ENCODE measurements at regions not wholly inside any gene's neighbourhood (a gene's known extent, or its start where the extent isn't known, plus 50 kb on each side); places are given as distances from the start of the nearest gene placed in this dataset.
"Not testable (repeated sequence)": the region's sequence is repeated elsewhere in the genome, so short reads cannot be mapped to it uniquely, and the experiment has no call there.

DNA sequence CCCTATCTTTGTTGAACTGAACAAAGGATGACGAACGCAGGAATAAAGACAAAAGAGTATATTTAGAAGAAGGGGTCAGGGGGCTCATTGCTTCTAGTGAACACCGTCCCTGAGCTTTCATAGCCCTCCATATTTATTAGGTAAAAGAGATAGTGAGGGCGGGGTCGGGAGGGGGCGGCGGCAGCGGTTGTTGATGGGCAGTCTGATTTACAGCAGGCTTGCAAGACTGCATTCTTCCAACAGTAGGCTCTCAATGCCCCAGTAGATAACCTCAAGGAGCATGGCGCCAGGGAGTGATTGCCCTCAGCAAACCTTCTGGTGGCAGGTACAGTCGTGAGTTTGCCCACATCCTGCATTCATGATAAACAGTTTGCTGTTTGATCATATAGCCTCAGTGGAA lies 563.3 kb upstream of the SYNCRIP start:
- no peak for DNase-seq

DNA sequence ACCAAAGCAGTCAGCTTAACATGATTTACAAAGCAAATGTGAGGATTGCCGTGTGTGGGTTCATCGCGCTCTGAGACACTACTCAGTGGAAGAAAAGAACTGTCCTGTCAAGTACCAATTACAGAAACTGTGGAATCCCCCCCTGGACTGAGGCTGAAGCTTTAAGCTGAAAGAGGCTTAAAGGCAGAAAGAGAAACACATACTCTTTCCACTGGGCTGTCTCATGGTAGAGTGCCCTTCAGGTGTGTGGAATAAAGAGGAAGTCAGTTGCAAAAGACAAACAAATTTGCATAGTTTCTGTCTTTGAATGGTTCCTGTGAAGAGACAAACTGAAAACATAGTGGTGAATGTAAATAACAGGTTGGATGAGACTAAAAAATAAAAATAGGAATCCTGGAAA lies 560.4 kb upstream of the SYNCRIP start:
- DNase-seq, result no peak

- no peak for DNase-seq
Observed at GRCh38 chr6:86193821-86194220, 551.1 kb upstream of the SYNCRIP start.

DNA sequence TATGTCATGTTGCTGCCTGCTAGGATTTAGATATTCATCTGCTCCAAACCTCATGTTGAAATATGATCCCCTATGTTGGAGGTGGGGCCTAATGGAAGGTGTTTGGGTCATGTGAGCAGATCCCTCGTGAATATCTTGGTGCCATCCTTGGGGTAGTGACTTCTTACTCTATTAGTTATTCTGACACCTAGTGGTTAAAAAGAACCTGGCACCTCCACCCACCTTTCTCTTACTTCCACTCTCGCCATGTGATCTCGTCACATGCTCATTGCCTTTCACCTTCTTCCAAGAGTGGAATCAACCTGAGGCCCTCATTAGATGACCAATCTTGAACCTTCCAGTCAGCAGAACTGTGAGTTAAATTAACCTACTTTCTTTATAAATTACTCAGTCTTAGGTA lies 549.4 kb upstream of the SYNCRIP start:
- no peak for DNase-seq

GRCh38 chr6:86175149-86175548 lies 532.5 kb upstream of the SYNCRIP start:
- not testable (repeated sequence) for DNase-seq

GRCh38 chr6:86154852-86155251 lies 512.2 kb upstream of the SYNCRIP start:
- DNase-seq, result no peak

GRCh38 chr6:86153521-86153920 lies 510.8 kb upstream of the SYNCRIP start:
- DNase-seq, result no peak

- no peak for DNase-seq
Observed at GRCh38 chr6:86152546-86152945, 509.9 kb upstream of the SYNCRIP start.

DNA sequence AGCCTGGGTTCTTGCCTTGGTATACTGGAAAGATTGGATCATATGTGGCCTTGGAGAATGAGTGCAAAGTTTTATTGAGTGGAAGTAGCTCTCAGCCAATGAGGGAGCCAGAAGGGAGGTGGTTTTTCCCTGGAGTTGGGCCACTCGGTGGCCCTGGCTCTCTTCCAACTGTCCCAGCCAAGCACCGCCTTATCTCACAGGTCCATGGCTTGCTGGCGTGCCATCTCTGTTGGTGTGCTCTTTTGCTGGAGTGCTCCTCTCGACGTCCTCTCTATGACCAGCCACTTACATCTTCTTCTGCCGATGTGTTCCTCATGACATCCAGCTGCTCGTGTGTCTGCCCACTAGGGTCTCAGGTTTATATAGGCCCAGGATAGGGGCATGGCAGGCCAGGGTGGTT lies 505.9 kb upstream of the SYNCRIP start:
- DNase-seq, result no peak

GRCh38 chr6:86147859-86148258 lies 505.2 kb upstream of the SYNCRIP start:
- no peak for DNase-seq

DNA sequence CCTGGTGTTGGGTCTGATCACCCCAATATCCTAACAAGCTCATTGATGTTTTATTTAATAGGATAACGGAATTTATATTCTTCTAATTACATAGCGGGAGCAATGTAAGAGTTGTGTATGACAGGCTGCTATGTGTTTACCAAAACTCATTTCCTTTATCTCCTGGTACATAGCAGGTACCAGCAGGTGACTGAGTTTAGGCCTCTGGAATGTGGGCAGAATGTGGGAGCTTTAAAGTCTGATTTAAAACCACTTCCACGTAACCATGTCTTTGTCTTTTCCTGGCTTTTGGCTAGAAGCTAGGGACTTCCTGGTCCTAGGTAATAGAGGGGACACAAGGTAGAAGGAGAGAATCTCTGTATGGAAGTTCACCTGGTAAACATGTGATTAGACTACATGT lies 504.6 kb upstream of the SYNCRIP start:
- DNase-seq, result no peak

DNA sequence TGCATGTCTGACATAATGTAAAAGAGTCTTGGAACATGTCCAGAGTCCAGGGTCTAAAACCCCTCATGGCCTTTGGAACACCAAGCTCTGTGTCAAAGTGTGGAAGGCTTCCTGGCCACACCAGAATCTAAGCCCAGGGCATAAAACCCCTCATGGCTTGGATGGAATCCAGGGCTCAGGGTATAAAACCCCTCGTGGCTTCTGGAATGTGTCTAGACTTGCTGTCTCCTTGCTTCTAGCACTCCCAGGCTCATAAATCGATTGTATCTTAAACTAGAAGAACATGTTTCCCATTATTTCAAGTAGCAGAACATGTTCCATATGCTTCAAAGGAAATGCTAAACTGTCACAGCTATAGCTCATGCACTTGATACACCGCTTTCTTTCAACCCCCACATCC lies 504.1 kb upstream of the SYNCRIP start:
- DNase-seq, result not testable (repeated sequence)

- no peak for DNase-seq
Observed at GRCh38 chr6:86142326-86142725, 499.6 kb upstream of the SYNCRIP start.

- no peak for DNase-seq
Observed at GRCh38 chr6:86128130-86128814, 485.6 kb upstream of the SYNCRIP start.

DNA sequence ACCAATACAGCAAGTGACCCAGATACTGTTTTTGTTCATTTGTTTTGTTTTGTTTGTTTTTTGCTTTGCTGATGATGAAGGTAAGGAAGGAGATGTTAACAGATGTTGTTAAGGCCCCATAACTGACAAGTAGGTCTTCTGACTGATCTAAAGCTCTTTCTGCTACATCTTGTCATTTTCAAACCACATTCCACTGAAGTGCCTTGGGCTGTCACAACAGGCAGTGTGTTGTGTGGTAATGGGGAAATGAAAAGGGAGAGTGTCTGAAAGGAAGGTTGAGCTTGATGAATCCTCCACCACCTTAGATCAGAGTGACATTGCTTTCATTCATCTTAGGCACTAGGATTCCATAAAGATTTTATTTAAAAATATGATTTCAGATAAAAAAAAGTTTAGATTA lies 479.4 kb upstream of the SYNCRIP start:
- no peak for DNase-seq

DNA sequence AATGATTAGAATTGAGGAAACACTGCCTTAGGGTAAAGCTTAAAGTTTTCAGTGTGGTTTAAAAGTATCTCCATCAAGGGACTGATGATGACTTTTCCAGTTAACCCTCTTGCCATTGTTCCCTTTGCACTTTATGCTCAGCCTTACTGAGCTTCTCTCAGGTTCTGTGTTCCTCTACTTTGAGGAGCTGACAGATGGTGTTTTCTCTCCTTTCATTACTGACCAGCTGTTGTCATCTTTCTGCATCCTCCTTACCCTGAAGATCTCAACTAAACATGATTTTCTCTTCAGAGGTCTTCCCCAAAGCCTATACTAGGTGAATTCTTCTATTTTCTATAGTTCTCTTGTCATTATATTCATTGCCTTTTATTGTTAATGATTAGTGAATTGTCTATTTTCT lies 475.6 kb upstream of the SYNCRIP start:
- no peak for DNase-seq

DNA sequence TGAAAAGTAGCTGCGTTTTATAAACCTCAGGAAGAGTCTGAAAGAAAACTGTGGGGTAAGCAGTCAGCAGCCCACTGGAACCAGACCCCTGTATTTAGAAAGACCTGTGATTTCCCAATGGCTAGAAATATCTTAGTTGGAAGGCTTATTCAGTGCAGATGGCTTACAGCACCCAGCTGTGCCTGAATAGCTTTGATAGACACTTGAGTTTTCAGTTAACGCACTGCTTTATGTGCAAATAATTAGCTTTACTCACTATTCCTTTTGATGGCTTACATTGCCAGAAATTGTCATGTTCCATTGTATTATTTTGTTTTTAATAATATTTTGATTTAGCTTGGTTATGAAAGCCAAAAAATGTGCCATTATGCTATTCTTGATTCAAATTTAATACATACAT lies 465.3 kb upstream of the SYNCRIP start:
- no peak for DNase-seq

DNA sequence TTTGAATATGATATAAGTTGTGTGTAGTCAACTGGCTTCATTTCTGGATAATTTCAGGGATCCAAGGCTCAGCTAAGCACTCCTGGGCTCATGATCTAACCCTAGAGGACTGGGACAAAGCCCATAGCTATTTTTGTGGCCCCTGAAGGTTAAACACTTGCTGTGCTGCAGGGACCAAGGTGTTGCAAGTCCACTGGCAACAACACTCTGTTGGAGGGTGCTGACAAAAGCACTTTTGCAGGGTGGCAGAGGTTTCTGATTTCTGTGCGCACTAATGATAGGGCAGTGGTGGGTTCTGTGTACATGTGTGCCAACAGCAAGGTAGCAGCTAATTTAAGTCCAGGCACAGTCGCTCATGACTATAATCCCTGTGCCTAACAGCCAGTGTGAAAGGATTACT lies 445.3 kb upstream of the SYNCRIP start:
- no peak for DNase-seq

- no peak for DNase-seq
Observed at GRCh38 chr6:86079938-86080337, 437.3 kb upstream of the SYNCRIP start.

GRCh38 chr6:86070151-86070550 lies 427.5 kb upstream of the SYNCRIP start:
- DNase-seq, result no peak

DNA sequence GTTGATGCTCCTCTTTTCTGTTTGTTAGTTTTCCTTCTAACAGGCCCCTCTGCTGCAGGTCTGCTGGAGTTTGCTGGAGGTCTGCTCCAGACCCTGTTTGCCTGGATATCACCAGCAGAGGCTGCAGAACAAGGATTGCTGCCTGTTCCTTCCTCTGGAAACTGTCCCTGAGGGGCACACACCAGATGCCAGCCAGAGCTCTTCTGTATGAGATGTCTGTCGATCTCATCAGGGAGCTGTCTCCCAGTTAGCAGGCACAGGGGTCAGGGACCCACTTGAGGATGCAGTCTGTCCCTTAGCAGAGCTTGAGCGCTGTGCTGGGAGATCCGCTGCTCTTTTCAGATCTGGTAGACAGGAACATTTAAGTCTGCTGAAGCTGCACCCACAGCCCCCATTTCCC lies 422.3 kb upstream of the SYNCRIP start:
- not testable (repeated sequence) for DNase-seq

DNA sequence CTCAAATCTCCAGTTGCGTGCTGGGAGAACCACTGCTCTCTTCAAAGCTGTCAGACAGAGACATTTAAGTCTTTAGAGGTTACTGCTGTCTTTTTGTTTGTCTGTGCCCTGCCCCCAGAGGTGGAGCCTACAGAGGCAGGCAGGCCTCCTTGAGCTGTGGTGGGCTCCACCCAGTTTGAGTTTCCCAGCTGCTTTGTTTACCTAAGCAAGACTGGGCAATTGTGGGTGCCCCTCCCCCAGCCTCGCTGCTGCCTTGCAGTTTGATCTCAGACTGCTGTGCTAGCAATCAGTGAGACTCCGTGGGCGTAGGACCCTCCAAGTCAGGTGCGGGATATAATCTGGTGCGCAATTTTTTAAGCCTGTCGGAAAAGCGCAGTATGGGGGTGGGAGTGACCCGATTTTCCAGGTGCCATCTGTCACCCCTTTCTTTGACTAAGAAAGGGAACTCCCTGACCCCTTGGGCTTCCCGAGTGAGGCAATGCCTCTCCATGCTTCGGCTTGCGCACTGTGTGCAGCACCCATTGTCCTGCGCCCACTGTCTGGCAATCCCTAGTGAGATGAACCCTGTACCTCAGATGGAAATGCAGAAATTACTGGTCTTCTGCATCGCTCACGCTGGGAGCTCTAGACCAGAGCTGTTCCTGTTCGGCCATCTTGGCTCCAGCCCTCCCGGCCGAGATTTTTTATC lies 414.8 kb upstream of the SYNCRIP start:
- not testable (repeated sequence) for DNase-seq

DNA sequence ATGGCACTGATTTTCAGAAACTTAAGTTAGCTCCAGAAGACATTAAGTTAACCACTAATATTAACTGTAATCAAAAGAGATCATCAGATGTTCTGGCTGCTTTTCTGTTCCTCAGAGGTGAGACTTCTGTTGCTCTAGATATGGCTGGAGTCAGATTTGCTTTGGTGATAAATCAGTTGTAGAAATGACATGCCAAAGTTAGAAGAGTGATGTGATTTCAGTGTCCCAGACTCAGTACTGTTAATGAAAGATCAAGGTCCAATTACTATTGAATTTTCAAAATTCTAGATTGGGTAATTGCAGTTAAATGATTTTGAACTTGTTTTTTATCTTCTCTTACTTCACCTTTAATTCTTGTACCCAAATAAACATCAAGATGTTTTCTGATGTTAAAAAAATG lies 402.4 kb upstream of the SYNCRIP start:
- no peak for DNase-seq

DNA sequence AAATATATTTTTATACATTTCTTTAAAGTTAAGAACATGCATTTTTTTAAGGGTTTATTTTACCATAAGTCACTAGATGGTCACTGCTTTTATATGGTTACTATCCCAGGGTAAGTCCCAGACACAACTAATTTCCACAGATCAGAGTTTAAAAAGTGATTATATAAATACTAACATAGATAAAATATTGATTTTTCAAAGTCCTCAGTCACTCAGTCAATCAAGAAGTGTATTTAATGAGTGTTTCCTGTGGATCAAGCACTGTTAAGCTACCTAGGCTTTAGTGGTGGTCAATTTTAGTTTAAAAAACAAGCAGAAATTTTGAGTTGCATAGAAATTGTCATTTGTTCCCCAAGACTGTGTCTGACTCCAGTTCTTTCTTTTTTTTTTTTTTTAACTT lies 399.5 kb upstream of the SYNCRIP start:
- no peak for DNase-seq

DNA sequence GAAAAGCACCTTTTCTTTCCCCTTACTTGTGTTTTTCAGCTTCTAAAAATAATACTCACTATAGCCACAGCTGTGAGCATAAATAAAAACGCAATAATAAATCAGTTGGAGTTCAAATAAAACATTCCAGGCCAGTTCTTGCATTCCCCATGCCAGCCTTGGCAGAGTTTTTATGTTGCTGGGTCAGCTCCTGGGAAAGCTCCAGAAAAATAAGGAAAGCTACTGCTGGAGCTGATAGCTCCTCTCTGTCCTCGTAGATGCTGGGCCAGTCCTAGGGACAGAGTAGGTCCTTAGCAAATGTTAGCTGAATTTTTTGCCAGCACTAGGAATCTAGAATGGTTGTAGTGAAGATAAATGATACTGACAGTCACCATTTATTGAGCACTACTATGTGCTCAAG lies 389.0 kb upstream of the SYNCRIP start:
- no peak for DNase-seq
